GM12865 (cell line): ENCODE measurements at regions not wholly inside any gene's neighbourhood (a gene's known extent, or its start where the extent isn't known, plus 50 kb on each side); places are given as distances from the start of the nearest gene placed in this dataset.

Experiments
- DNase-seq: peaks from one replicate; pipeline ENCODE4 v3.0.0; 2010; ENCODE audit warnings: low read depth
- H3K4me3 ChIP-seq: 2 replicates; pipeline ENCODE4 v1.5.1; 2011; ENCODE audit warnings: mild to moderate bottlenecking, low read depth, low read length, control low read depth
- CTCF ChIP-seq: IDR thresholded peaks from 2 replicates; pipeline ENCODE4 v1.5.1; 2011; ENCODE audit warnings: low read length, control low read depth, low read depth, inconsistent platforms; ENCODE audit not compliant: insufficient read depth; ENCODE audit errors: missing control alignments

GRCh38 chr16:51310159-51310558 is 159.1 kb upstream of the SALL1 start:
- no peak for TF ChIP-seq CTCF
- H3K4me3 ChIP-seq = no peak overlapping the region
- no peak for DNase-seq

- H3K4me3 ChIP-seq = no peak overlapping the region
- no peak for DNase-seq
- TF ChIP-seq CTCF = no peak
Measured at GRCh38 chr16:51306886-51307595, 156.0 kb upstream of the SALL1 start.

- TF ChIP-seq CTCF = no peak
Measured at GRCh38 chr16:51306116-51306515, 155.0 kb upstream of the SALL1 start.

GRCh38 chr16:51305337-51305736 is 154.3 kb upstream of the SALL1 start:
- no peak overlapping the region for H3K4me3 ChIP-seq
- DNase-seq = peak; percentile 5
- no peak for TF ChIP-seq CTCF

More at GRCh38 chr16:51306116-51306515, 155.0 kb upstream of the SALL1 start:
- H3K4me3 ChIP-seq = no peak overlapping the region
- no peak for DNase-seq

GRCh38 chr16:51302042-51302441 is 151.0 kb upstream of the SALL1 start:
- H3K4me3 ChIP-seq = no peak overlapping the region
- no peak for DNase-seq
- no peak for TF ChIP-seq CTCF

- DNase-seq = no peak
- TF ChIP-seq CTCF = no peak
- H3K4me3 ChIP-seq = no peak overlapping the region
Measured at GRCh38 chr16:51298800-51299199, 147.7 kb upstream of the SALL1 start.
